GM19193 (cell line): ENCODE measurements at regions not wholly inside any gene's neighbourhood (a gene's known extent, or its start where the extent isn't known, plus 50 kb on each side); places are given as distances from the start of the nearest gene placed in this dataset.

Experiments used
- POLR2A ChIP-seq: IDR thresholded peaks from 4 replicates; pipeline ENCODE4 v1.6.1; 2011; ENCODE audit not compliant: insufficient read depth, insufficient read length; ENCODE audit errors: extremely low read depth

- TF ChIP-seq POLR2A, result no peak
Observed at GRCh38 chr13:44137466-44137865, 236.2 kb upstream of the SERP2 start.

DNA sequence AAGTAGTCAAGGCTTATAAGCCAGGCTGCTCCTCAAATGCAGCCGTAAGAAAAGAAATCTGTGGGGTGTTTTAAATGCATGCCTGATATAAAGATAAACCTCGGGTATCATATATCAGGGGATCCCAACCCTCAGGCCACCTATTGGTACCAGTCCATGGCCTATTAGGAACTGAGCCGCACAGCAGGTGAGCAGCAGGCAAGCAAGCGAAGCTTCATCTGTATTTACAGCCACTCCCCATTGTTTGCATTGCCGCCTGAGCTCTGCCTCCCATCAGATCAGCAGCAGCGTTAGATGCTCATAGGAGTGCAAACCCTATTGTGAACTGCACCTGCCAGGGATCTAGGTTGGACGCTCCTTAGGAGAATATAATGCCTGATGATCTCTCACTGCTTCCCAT, 233.5 kb upstream of the SERP2 start:
- no peak for TF ChIP-seq POLR2A

GRCh38 chr13:44140888-44141724, 232.5 kb upstream of the SERP2 start:
- no peak for TF ChIP-seq POLR2A

GRCh38 chr13:44141725-44142539, 231.7 kb upstream of the SERP2 start:
- peak; percentile 89 for TF ChIP-seq POLR2A

DNA sequence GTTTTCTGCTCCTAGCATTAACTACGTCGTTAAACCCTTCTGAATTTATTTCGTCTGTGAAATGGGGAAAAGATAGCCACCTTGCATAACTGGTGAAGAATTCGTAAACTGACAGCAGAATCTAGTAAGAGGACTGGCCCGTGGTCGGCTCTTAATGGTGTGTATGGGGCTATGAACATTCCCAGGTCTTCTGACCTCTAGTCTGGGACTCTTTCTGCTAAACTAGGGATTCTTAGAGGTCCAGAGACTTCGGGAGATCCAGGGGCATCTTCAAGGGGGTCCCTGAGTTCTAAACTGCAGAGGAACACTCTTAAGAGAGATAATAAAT, 231.1 kb upstream of the SERP2 start:
- no peak for TF ChIP-seq POLR2A

GRCh38 chr13:44142941-44143665, 230.5 kb upstream of the SERP2 start:
- no peak for TF ChIP-seq POLR2A

DNA sequence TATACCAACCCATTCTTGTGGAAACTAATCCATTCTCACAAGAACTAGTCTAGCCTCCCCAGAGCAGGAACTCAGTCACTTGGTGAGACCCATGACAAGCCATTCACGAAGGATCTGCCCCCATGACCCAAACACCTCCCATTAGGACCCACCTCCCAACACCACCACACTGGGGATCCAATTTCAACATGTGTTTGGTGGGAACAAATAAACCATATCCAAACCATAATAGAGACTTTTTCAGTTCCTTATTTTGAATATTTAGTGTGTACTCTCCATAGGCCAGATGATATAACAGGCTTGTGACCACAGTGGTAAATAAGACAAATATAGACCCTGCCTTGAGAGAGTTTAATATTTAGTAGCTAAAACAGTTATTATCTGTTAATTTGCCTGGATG, 227.5 kb upstream of the SERP2 start:
- no peak for TF ChIP-seq POLR2A

- TF ChIP-seq POLR2A, result no peak
Observed at GRCh38 chr13:44147233-44147632, 226.4 kb upstream of the SERP2 start.

DNA sequence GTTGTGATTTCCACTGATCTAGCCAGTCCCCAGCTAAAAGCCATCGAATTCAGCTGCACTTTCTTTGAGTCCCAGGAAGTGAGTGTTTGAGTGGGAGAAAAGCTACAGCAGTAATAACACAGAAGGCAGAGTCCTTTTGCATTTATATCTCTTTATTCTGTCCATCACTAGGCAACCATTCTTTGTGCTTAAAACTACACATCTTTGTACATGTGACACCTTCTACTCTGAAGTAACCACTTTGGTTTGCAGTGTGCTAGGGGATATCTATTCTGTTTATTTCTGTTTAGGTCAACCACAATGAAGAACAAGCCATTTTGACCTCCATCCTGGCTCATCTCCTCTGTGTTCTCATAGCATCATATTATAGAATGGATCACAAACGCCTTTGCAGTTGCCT, 226.0 kb upstream of the SERP2 start:
- no peak for TF ChIP-seq POLR2A

- TF ChIP-seq POLR2A, result no peak
Observed at GRCh38 chr13:44148159-44148914, 225.3 kb upstream of the SERP2 start.

DNA sequence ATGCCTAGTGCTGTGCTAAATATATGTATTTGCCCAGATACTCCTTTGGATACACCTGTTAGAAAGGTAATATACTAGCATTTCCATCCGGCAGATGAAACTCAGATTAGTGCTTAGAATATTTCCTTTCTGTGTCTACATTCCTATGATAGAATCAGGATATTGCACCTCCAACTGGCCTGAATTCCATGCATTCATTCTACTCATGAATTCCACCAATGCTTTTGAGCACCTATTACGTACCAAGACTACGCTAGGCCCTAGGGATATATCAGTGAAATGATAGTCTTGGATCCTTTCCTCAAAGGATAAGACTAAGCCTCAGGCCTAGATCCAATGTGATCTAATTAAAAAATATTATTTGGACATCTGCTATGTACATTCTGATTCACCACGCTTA, 223.8 kb upstream of the SERP2 start:
- no peak for TF ChIP-seq POLR2A

GRCh38 chr13:44151474-44151873, 222.2 kb upstream of the SERP2 start:
- TF ChIP-seq POLR2A, result no peak

DNA sequence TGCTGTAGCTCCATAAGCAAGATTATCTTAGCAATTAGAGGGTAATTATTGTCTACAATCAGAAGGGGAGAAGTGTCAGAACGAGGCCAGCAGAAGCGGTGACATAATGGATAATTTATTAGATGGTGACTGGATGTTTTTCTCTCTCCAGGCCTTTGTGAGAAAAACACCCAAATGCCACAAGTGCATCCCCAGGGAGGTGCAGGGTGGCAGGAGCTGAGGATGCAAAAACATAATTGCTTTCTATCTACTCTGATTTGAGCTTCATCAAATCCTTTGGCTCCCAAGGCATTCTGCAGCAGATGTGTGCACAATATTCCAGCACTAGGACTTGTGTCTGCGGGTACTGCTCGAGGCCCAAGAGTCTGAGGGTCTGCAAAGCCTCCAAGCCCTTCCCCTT, 220.1 kb upstream of the SERP2 start:
- no peak for TF ChIP-seq POLR2A

DNA sequence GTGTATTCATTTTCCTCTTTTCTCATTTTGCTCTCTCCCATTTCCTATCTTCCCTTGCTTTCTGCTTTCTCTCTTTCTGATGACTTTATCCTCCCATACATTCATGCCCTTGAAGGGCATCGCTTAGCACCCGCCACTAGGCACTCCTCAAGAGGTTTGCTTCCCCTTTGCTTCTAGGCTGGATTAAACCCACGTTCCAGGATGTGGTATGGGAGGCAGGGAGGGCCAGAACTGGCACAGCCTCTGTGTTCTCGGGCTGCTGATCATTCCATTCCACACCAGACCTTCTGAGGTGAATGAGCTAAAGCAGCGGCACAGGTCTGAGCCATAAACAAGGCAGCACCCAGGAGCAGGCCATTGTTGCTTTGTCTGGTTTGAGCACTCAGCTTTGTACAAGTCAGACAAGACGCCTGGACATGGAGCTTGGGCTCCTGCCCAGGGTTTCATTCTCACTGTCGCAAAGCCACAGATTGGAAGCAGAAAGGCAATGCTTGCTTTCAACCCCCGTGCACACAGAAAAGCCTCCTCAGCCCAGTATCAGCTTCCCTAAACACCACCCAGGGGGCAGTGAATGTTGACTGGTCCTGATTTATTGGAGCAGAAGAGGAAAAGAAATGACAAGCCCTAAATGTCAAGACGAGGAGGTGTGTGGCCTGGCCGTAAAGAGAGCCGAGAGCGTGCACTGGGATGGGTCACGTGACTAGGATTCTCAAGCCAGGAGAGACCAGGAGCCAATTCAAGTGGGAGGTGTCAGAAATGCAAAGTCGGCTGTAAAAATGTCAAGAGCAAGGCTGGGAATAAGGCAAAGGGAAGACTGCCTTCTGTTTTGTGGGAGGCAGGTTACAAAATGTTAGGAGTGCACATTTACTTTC, 218.0 kb upstream of the SERP2 start:
- no peak for TF ChIP-seq POLR2A
